ENCODE measurements at regions not wholly inside any gene's neighbourhood (a gene's known extent, or its start where the extent isn't known, plus 50 kb on each side); places are given as distances from the start of the nearest gene placed in this dataset.

- H3K4me2 ChIP-seq (ENCODE audit: low read length), result no peak overlapping the region
- H3K4me1 ChIP-seq (ENCODE audit: insufficient read depth, low read length, severe bottlenecking), result no peaks in the 10 kb centered on the region
- H3F3A ChIP-seq (ENCODE audit: insufficient read depth, low read length), result no peaks in the 10 kb centered on the region
- H3K79me2 ChIP-seq (ENCODE audit: insufficient read depth, low read length), result no peaks in the 10 kb centered on the region
- H3K9me2 ChIP-seq (ENCODE audit: low read depth, low read length), result no peaks in the 10 kb centered on the region
- H2AFZ ChIP-seq (ENCODE audit: low read length), result no peak overlapping the region
- no peak overlapping the region for H3K4me3 ChIP-seq (ENCODE audit: low read depth, low read length, poor library complexity, severe bottlenecking)
- H3K27ac ChIP-seq (ENCODE audit: low read depth, low read length, poor library complexity, severe bottlenecking), result peak overlapping the region; percentile 14
- no peak overlapping the region for H3K9ac ChIP-seq (ENCODE audit: low read length)
- H3K36me3 ChIP-seq (ENCODE audit: insufficient read depth, low read length), result no peaks in the 10 kb centered on the region
- no peaks in the 10 kb centered on the region for H3K9me3 ChIP-seq (ENCODE audit: low read length)
- peaks cover 7% of the 10 kb centered on the region; the same call in 1 of the 2 replicates for H3K27me3 ChIP-seq (ENCODE audit: insufficient read depth, low read length)
- TF ChIP-seq EZH2 (IDR thresholded peaks at IDR 0.05; ENCODE audit: borderline replicate concordance, low read length), result no peak
- TF ChIP-seq CTCF (IDR thresholded peaks at IDR 0.05; ENCODE audit: low read length), result no peak
- no peaks in the 10 kb centered on the region for H4K20me1 ChIP-seq (ENCODE audit: insufficient read depth, low read length)
Observed at GRCh38 chr12:98260276-98260675, 255.1 kb upstream of the TMPO start.

DNA sequence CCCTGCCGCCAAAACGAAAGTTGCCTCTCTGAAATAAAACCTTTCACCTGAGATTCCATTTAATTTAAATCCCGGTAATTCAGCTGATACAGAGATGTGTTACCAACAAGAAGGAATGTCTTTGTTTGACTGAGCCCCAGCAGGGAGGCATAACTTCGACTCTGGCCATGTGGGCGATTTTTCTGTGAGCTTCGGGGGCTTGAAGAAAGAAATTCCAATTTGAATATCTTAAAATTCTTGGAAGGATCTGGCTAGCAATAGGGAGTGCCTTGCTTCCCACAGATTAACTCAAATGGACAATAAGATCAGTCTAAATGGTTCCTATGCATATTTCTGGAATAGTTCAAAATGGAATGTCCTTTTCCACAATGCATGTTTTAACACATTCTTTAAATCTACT, 252.5 kb upstream of the TMPO start:
- H3K9me2 ChIP-seq (ENCODE audit: low read depth, low read length), result no peaks in the 10 kb centered on the region
- H2AFZ ChIP-seq (ENCODE audit: low read length), result no peak overlapping the region
- H3K27ac ChIP-seq (ENCODE audit: low read depth, low read length, poor library complexity, severe bottlenecking), result no peak overlapping the region
- no peak overlapping the region for H3K4me2 ChIP-seq (ENCODE audit: low read length)
- H3K36me3 ChIP-seq (ENCODE audit: insufficient read depth, low read length), result no peaks in the 10 kb centered on the region
- no peak overlapping the region for H3K9ac ChIP-seq (ENCODE audit: low read length)
- no peaks in the 10 kb centered on the region for H3K4me1 ChIP-seq (ENCODE audit: insufficient read depth, low read length, severe bottlenecking)
- no peaks in the 10 kb centered on the region for H3K9me3 ChIP-seq (ENCODE audit: low read length)
- H3K79me2 ChIP-seq (ENCODE audit: insufficient read depth, low read length), result no peaks in the 10 kb centered on the region
- H3F3A ChIP-seq (ENCODE audit: insufficient read depth, low read length), result no peaks in the 10 kb centered on the region
- TF ChIP-seq EZH2 (IDR thresholded peaks at IDR 0.05; ENCODE audit: borderline replicate concordance, low read length) (no peak), CTCF (IDR thresholded peaks at IDR 0.05; ENCODE audit: low read length) (no peak)
- no peak overlapping the region for H3K4me3 ChIP-seq (ENCODE audit: low read depth, low read length, poor library complexity, severe bottlenecking)
- peaks cover 7% of the 10 kb centered on the region; the same call in 1 of the 2 replicates for H3K27me3 ChIP-seq (ENCODE audit: insufficient read depth, low read length)
- H4K20me1 ChIP-seq (ENCODE audit: insufficient read depth, low read length), result no peaks in the 10 kb centered on the region

- no peak overlapping the region for H3K4me3 ChIP-seq (ENCODE audit: low read depth, low read length, poor library complexity, severe bottlenecking)
- H2AFZ ChIP-seq (ENCODE audit: low read length), result no peak overlapping the region
- H3K27me3 ChIP-seq (ENCODE audit: insufficient read depth, low read length), result no peaks in the 10 kb centered on the region
- H3K4me1 ChIP-seq (ENCODE audit: insufficient read depth, low read length, severe bottlenecking), result no peaks in the 10 kb centered on the region
- H3K9me2 ChIP-seq (ENCODE audit: low read depth, low read length), result no peaks in the 10 kb centered on the region
- H3K27ac ChIP-seq (ENCODE audit: low read depth, low read length, poor library complexity, severe bottlenecking), result no peak overlapping the region
- H3K4me2 ChIP-seq (ENCODE audit: low read length), result no peak overlapping the region
- no peaks in the 10 kb centered on the region for H3K36me3 ChIP-seq (ENCODE audit: insufficient read depth, low read length)
- H3F3A ChIP-seq (ENCODE audit: insufficient read depth, low read length), result no peaks in the 10 kb centered on the region
- H3K9me3 ChIP-seq (ENCODE audit: low read length), result no peaks in the 10 kb centered on the region
- no peak overlapping the region for H3K9ac ChIP-seq (ENCODE audit: low read length)
- TF ChIP-seq CTCF (IDR thresholded peaks at IDR 0.05; ENCODE audit: low read length), result no peak
- TF ChIP-seq EZH2 (IDR thresholded peaks at IDR 0.05; ENCODE audit: borderline replicate concordance, low read length), result no peak
- H4K20me1 ChIP-seq (ENCODE audit: insufficient read depth, low read length), result no peaks in the 10 kb centered on the region
- no peaks in the 10 kb centered on the region for H3K79me2 ChIP-seq (ENCODE audit: insufficient read depth, low read length)
Observed at GRCh38 chr12:98274430-98275130, 240.8 kb upstream of the TMPO start.
